ENCODE measurements at regions not wholly inside any gene's neighbourhood (a gene's known extent, or its start where the extent isn't known, plus 50 kb on each side); places are given as distances from the start of the nearest gene placed in this dataset.

- no TSS peak for BruUV-seq (replicated peaks)
- Histone ChIP-seq H2AFZ (ENCODE audit: low read depth, low read length) (no peak overlapping the region), H3K79me2 (ENCODE audit: control insufficient read depth, insufficient read depth, low read length) (no peaks in the 10 kb centered on the region), H3K36me3 (ENCODE audit: control insufficient read depth, insufficient read depth, low read length) (no peaks in the 10 kb centered on the region), H4K20me1 (replicated peaks; ENCODE audit: control insufficient read depth, insufficient read depth, low read length) (no peaks in the 10 kb centered on the region), H3K9ac (ENCODE audit: insufficient read depth in 1 of 2, low read depth in 2 of 2, low read length in 2 of 2) (no peak overlapping the region), H3K4me2 (ENCODE audit: insufficient read depth, low read length) (no peak overlapping the region), H3K9me3 (replicated peaks; ENCODE audit: control insufficient read depth, insufficient read depth, low read depth, low read length) (no peaks in the 10 kb centered on the region), H3K4me3 (no peak overlapping the region), H3K9me1 (ENCODE audit: control insufficient read depth, insufficient read depth, low read length) (no peaks in the 10 kb centered on the region), H3K27me3 (ENCODE audit: control insufficient read depth in 2 of 2, insufficient read depth in 2 of 2, low read length in 2 of 2) (no peaks in the 10 kb centered on the region), H3K27ac (ENCODE audit: extremely low read depth, low read depth, low read length) (no peak overlapping the region), H3K4me1 (replicated peaks in 1 of 2; ENCODE audit: control insufficient read depth in 2 of 2, insufficient read depth in 2 of 2, low read length in 2 of 2) (peaks cover 2 to 9% of the 10 kb centered on the region in 2 experiments; a peak in 4 of 5 replicates)
- ChIA-PET CTCF (ENCODE audit: low intra/inter-chr PET ratio) (no interaction called here), POLR2A (interaction anchor here (0.6 kb wide), 1 partner anchor 79 kb away, joined by 3 read pairs; no protein-coding TSS in a partner anchor)
- no peak for ATAC-seq
- TF ChIP-seq GATAD2B (IDR thresholded peaks at IDR 0.05; ENCODE audit: borderline replicate concordance) = no peak
- no peak for TF ChIP-seq ZNF407 (IDR thresholded peaks at IDR 0.05; ENCODE audit: low read depth)
- TF ChIP-seq RBM25 (IDR thresholded peaks at IDR 0.05; ENCODE audit: low read depth, low read length, severe bottlenecking) = no peak
- no peak for TF ChIP-seq DPF2 (IDR thresholded peaks at IDR 0.05)
- TF ChIP-seq LEF1 (IDR thresholded peaks at IDR 0.05) = no peak
- TF ChIP-seq ZNF316 (IDR thresholded peaks at IDR 0.05) = no peak
- no peak for TF ChIP-seq CREBBP (IDR thresholded peaks at IDR 0.05; ENCODE audit: low read depth, low read length)
- no peak for TF ChIP-seq USF1 (CRISPR knock-in tag; IDR thresholded peaks at IDR 0.05)
- WGBS (ENCODE audit: insufficient coverage, low coverage, missing lambda C conversion rate) = 55% methylated on average over 8 of the region's 15 CpGs
- intact Hi-C loops (cut with micrococcal nuclease) = no loop called here
- DNase-seq (ENCODE audit: extremely low read depth in 1 of 4, low spot score in 3 of 4) = no peak
- FAIRE-seq = no peak
- in situ Hi-C loops (cut with MboI) = no loop called here
Measured at GRCh38 chrX:39822133-39822748, 275.5 kb downstream of the BCOR start.
